K562 (cell line): ENCODE measurements at regions not wholly inside any gene's neighbourhood (a gene's known extent, or its start where the extent isn't known, plus 50 kb on each side); places are given as distances from the start of the nearest gene placed in this dataset.
A peak's percentile ranks its signal among the peaks of the same experiment; 100 is the strongest.
"Not testable (repeated sequence)": the region's sequence is repeated elsewhere in the genome, so short reads cannot be mapped to it uniquely, and the experiment has no call there.

ENCODE experiments used
- ATAC-seq: fragments of 200-7000 bp; cut with Tn5 transposase; 3 replicates; pipeline ENCODE4 v1.9.1; 2020; ENCODE audit warnings: moderate library complexity
- BruUV-seq: library from RNA; stranded (reverse); fragments of 400-500 nt; replicated peaks from 2 replicates; lab custom pipeline; 2021; lab: Mats Ljungman, UMichigan
- CTCF ChIA-PET: fragments of 300-600 bp; formaldehyde crosslinking; extraction: SDS; loops from one replicate; lab custom pipeline; 2021; ENCODE audit warnings: low intra/inter-chr PET ratio; lab: Yijun Ruan, JAX
- POLR2A ChIA-PET: fragments of 300-600, 350-650 bp; sonication (Branson Sonifier 250); formaldehyde crosslinking; extraction: SDS; loops from one replicate; lab custom pipeline; 2021; ENCODE audit warnings: antibody characterized with exemption, inconsistent platforms; lab: Yijun Ruan, JAX
- DNase-seq, 4 experiments: peaks; one replicate each; pipeline versions ENCODE4 v3.0.0 to v3.0.0-alpha.2; 2011 to 2018; ENCODE audit warnings: low spot score in 3 of 4, mixed read lengths in 3 of 4; ENCODE audit errors: extremely low read depth in 1 of 4
- FAIRE-seq: peaks from 2 replicates; lab custom pipeline; 2011; peaks lifted over from hg19 to GRCh38; lab: Jason Lieb, UNC
- H2AFZ ChIP-seq: 2 replicates; pipeline ENCODE4 v1.6.0; 2011; ENCODE audit warnings: low read depth, low read length, control low read depth, inconsistent platforms
- H3K27ac ChIP-seq: fragments of 200-600 bp; 3 replicates; pipeline ENCODE4 v1.8.0; 2011; ENCODE audit warnings: low read depth, mild to moderate bottlenecking, control low read depth, inconsistent platforms, low read length, moderate library complexity, mixed read lengths; ENCODE audit errors: extremely low read depth
- H3K27me3 ChIP-seq, 2 experiments: fragments of 300-600 bp in 1 of 2; 2 replicates in 1 of 2; 3 replicates in 1 of 2; pipeline versions ENCODE4 v1.6.0 to v1.8.0; 2011; ENCODE audit warnings: inconsistent platforms in 2 of 2, low read length in 2 of 2, mild to moderate bottlenecking in 1 of 2, mixed read lengths in 1 of 2, moderate library complexity in 1 of 2; ENCODE audit not compliant: control insufficient read depth in 2 of 2, insufficient read depth in 2 of 2
- H3K36me3 ChIP-seq: fragments of 300-600 bp; 3 replicates; pipeline ENCODE4 v1.8.0; 2011; ENCODE audit warnings: mild to moderate bottlenecking, low read length, inconsistent platforms; ENCODE audit not compliant: control insufficient read depth, insufficient read depth
- H3K4me1 ChIP-seq, 2 experiments: fragments of 200-600 bp in 1 of 2; replicated peaks in 1 of 2; 2 replicates in 1 of 2; 3 replicates in 1 of 2; pipeline versions ENCODE4 v1.5.1 to v1.8.0; 2011; ENCODE audit warnings: inconsistent platforms in 2 of 2, low read length in 2 of 2, mild to moderate bottlenecking in 1 of 2, mixed read lengths in 1 of 2, moderate library complexity in 1 of 2; ENCODE audit not compliant: control insufficient read depth in 2 of 2, insufficient read depth in 2 of 2
- H3K4me2 ChIP-seq: 2 replicates; pipeline ENCODE4 v1.6.1; 2011; ENCODE audit warnings: low read length, control low read depth, inconsistent platforms, mixed read lengths; ENCODE audit not compliant: insufficient read depth
- H3K4me3 ChIP-seq: fragments of 200-600 bp; sonication (generic), shearing (Covaris generic); 2 replicates; pipeline ENCODE4 v1.5.1; 2016; ENCODE audit warnings: control low read depth, inconsistent platforms
- H3K79me2 ChIP-seq: fragments of 200-600 bp; 3 replicates; pipeline ENCODE4 v1.8.0; 2011; ENCODE audit warnings: low read length, inconsistent platforms; ENCODE audit not compliant: control insufficient read depth, insufficient read depth
- H3K9ac ChIP-seq, 2 experiments: 2 replicates each; pipeline versions ENCODE4 v1.6.0 to v1.6.1; 2011; ENCODE audit warnings: low read depth in 2 of 2, low read length in 2 of 2, control low read depth in 1 of 2, inconsistent platforms in 1 of 2, mild to moderate bottlenecking in 1 of 2, mixed read lengths in 1 of 2; ENCODE audit not compliant: insufficient read depth in 1 of 2
- H3K9me1 ChIP-seq: one replicate; pipeline ENCODE4 v1.6.0; 2011; ENCODE audit warnings: inconsistent platforms, mild to moderate bottlenecking, low read length, moderate library complexity; ENCODE audit not compliant: control insufficient read depth, insufficient read depth
- H3K9me3 ChIP-seq: replicated peaks from 2 replicates; pipeline ENCODE4 v1.5.1; 2011; ENCODE audit warnings: low read depth, low read length, inconsistent platforms; ENCODE audit not compliant: control insufficient read depth, insufficient read depth
- H4K20me1 ChIP-seq: replicated peaks from 2 replicates; pipeline ENCODE4 v1.6.1; 2011; ENCODE audit warnings: low read length, inconsistent platforms, mixed read lengths; ENCODE audit not compliant: control insufficient read depth, insufficient read depth
- WGBS: fragments of 100-300 bp; shearing (Covaris generic); methylation state at CpG from one replicate; pipeline ENCODE4 v1.1.6; 2016; ENCODE audit warnings: low coverage, mixed read lengths; ENCODE audit not compliant: insufficient coverage; ENCODE audit errors: missing lambda C conversion rate; 5-methylcytosine and 5-hydroxymethylcytosine counted together
- in situ Hi-C: fragments of 300-500 bp; cut with MboI; formaldehyde crosslinking; loops from 4 replicates; pipeline ENCODE4 v1.15.0; 2018; ENCODE audit warnings: inconsistent platforms, mixed read lengths
- intact Hi-C: fragments of 100-400 bp; cut with micrococcal nuclease; formaldehyde crosslinking; loops from 2 replicates; pipeline ENCODE4 v1.14.2; 2022
- TF ChIP-seq, protein P1 (sequence below), 3 experiments: IDR thresholded peaks in 2 of 3; conservative IDR thresholded peaks in 1 of 3; 2 replicates each; pipeline ENCODE4 v1.5.1; 2011 to 2012; ENCODE audit warnings: low read length in 3 of 3, mild to moderate bottlenecking in 3 of 3, control low read depth in 2 of 3, improper control_type of control experiment in 1 of 3, inconsistent platforms in 1 of 3, low read depth in 1 of 3, mixed read lengths in 1 of 3, moderate library complexity in 1 of 3; ENCODE audit not compliant: insufficient read depth in 2 of 3

- WGBS = 0% methylated on average over 4 of the region's 5 CpGs
- H3K27ac ChIP-seq, H3K4me1 ChIP-seq, H2AFZ ChIP-seq, BruUV-seq, H3K4me3 ChIP-seq, H3K9me3 ChIP-seq, ATAC-seq, POLR2A ChIA-PET, H3K27me3 ChIP-seq, H4K20me1 ChIP-seq, H3K9me1 ChIP-seq, CTCF ChIA-PET, H3K9ac ChIP-seq, H3K79me2 ChIP-seq, H3K4me2 ChIP-seq, H3K36me3 ChIP-seq, intact Hi-C loops, FAIRE-seq: not testable (repeated sequence)
- peak in 1 of 4 experiments; percentile 9 for DNase-seq
- TF ChIP-seq, protein P1, sequence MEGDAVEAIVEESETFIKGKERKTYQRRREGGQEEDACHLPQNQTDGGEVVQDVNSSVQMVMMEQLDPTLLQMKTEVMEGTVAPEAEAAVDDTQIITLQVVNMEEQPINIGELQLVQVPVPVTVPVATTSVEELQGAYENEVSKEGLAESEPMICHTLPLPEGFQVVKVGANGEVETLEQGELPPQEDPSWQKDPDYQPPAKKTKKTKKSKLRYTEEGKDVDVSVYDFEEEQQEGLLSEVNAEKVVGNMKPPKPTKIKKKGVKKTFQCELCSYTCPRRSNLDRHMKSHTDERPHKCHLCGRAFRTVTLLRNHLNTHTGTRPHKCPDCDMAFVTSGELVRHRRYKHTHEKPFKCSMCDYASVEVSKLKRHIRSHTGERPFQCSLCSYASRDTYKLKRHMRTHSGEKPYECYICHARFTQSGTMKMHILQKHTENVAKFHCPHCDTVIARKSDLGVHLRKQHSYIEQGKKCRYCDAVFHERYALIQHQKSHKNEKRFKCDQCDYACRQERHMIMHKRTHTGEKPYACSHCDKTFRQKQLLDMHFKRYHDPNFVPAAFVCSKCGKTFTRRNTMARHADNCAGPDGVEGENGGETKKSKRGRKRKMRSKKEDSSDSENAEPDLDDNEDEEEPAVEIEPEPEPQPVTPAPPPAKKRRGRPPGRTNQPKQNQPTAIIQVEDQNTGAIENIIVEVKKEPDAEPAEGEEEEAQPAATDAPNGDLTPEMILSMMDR (IDR thresholded peaks at IDR 0.05 in 2 of 3, conservative IDR thresholded peaks at IDR 0.05 in 1 of 3; ENCODE audit: insufficient read depth in 2 of 3, low read depth in 1 of 3, low read length in 3 of 3) = peak in 2 of 3 experiments; percentile 14 to 17; a peak in 2 of 6 replicates
- in situ Hi-C loops = loop anchor here (10.0 kb wide), 1 partner anchor 455 kb away; no protein-coding TSS in a partner anchor
These were observed 1737.7 kb upstream of the DEFB115 start for GRCh38 chr20:29519610-29520241.

DNA sequence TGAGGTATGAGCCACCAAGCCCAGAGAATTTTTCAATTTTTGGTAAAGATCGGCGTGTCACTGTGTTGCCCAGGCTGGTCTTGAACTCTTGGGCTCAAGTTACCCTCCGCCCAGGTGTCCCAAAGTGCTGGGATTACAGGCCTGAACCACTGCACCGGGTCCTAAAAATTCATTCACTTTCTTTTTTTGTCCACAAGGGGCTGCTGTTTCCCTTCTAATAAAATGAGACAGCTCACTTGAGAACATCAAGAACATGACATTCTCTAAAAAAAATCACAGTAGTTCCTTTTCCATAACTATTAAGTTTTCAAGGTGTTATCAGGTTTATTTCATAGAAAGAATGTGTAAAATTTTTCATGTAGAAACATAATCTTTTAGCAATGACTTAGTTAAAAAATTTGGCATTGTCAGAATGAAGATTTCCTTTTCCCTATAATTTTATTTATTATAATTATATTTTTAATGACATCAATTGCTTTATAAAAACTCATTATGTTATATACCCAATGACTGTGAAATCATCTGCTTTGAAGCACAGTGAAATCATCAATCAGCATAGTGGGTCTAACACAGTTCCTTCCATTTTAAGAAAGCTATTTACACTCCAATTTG lies 1723.8 kb upstream of the DEFB115 start:
- H4K20me1 ChIP-seq, BruUV-seq, H3K27ac ChIP-seq, in situ Hi-C loops, H3K9ac ChIP-seq, H3K36me3 ChIP-seq, FAIRE-seq, ATAC-seq, H3K4me2 ChIP-seq, H3K4me1 ChIP-seq, H3K9me3 ChIP-seq, H2AFZ ChIP-seq, H3K4me3 ChIP-seq, intact Hi-C loops, POLR2A ChIA-PET, H3K27me3 ChIP-seq, H3K9me1 ChIP-seq, CTCF ChIA-PET, H3K79me2 ChIP-seq: not testable (repeated sequence)
- TF ChIP-seq, protein P1 (IDR thresholded peaks at IDR 0.05 in 2 of 3, conservative IDR thresholded peaks at IDR 0.05 in 1 of 3; ENCODE audit: insufficient read depth in 2 of 3, low read depth in 1 of 3, low read length in 3 of 3) = peak in 1 of 3 experiments; percentile 15; a peak in 2 of 6 replicates
- DNase-seq = peak in 1 of 4 experiments; percentile 7
- 0% methylated on average over 3 of the region's 4 CpGs for WGBS
